ENCODE measurements at regions not wholly inside any gene's neighbourhood (a gene's known extent, or its start where the extent isn't known, plus 50 kb on each side); places are given as distances from the start of the nearest gene placed in this dataset.
"Not testable (repeated sequence)": the region's sequence is repeated elsewhere in the genome, so short reads cannot be mapped to it uniquely, and the experiment has no call there.

DNA sequence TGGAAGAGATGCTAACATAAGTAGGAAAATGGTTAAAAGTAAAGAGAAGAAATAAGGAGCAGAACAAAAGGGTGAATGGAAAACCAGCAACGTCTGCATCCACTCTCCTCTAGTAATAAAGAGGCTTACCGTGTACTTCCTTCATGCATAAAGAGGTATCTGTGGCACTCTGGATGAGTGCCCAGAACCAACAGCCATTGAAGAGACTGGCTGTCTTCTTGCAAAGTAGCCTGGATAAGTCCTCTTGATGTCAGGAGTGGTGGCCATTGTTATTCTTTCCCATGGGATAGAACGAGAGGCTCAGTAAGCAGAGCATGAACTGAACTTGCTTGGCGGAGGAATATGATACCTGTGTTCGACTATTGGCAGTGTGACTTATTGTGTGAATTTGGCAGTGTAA lies 186.2 kb upstream of the RASGRP1 start:
- DNase-seq: no peak

DNA sequence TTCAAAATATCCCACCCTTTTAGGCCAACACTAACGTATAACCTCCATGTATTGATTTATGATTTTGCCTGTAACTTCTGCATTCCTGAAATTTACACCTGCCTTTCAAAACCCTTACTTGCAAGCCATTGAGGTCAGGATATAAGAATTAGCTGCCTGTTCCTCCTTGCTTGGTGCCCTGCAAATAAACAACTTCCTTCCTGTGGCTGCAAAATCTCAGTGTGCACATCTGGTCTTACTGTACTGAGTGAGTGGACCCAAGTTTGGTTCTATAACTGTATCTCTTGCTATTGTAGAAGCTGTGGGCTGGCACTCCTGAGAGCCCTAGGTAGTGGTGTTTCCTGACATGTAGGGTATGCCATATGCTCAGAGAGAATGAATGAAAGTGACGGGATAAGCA lies 191.1 kb upstream of the RASGRP1 start:
- DNase-seq: no peak

DNA sequence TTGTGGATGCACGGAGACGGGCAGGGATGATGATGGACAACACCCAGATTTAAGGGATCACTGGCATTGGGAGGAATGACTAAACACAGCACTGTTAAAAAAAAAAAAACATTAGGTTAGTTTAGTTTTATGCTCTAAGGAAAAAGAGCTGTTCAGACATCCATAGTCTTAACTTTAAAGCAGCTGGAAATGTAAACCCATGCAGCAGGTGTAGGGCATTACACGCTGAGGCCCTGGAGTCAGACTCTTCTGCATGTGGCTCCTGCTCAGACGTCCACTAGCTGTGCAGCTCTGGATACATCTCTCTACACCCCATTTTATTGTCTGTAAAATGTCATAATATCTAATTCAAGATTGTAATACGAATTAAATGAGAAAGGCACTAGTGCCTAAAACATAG lies 191.8 kb upstream of the RASGRP1 start:
- no peak for DNase-seq

DNA sequence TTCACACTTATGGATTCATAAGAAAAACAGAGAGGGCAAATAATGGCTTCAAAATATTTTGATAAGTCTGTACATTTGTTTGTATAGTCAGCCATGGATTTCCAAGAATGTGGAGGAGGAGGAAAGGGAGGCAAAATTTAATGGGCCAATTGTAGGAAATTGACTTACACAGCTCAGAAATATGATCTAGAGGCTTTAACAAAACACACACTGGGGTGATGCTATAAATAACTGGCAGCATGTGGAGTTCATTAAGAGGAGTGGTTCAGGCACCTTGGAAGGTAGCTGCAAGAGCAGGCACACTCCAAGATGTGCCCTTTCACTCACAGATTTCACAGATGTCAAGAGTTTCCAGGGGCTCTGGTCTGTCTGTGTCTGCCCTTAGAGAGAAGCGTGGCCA lies 193.4 kb upstream of the RASGRP1 start:
- DNase-seq: no peak

DNA sequence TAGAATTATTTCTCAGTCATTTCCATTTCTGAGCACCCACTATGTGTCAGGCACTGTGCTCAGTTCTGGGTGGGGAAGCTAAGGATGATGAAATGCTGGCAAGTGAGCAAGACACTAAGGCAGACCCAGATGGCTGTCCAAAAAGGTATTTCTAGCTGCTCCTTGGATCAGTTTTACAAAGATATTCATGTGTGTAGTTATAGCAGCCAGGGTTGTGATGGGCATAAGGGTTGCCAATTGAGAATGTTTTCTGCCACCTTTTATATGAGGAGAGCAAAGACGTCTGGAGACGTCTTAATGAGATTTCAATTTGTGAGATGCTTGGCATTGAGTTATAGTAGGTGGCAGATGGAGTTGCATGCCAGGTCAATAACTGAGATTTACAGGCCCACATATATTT lies 197.1 kb upstream of the RASGRP1 start:
- DNase-seq: no peak

DNA sequence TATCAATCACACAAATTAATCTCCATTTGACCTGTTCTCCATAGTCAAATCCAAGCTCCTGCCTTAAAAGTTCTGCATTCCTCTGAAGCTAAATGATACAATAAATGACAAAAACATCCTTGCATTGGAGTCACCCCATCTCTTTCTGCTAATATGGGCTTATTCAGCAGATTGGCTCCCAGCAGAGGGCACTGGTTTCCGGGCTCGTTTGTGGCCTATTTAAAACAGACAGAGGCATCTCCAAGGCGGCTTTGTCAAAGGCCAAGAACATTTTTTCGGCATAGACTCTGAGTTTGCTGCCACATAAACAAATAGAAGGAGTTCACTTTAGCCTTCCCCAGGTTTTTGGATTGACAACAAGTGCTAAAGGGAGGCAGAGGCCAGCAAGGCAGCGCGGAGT lies 204.4 kb upstream of the RASGRP1 start:
- DNase-seq: no peak

DNA sequence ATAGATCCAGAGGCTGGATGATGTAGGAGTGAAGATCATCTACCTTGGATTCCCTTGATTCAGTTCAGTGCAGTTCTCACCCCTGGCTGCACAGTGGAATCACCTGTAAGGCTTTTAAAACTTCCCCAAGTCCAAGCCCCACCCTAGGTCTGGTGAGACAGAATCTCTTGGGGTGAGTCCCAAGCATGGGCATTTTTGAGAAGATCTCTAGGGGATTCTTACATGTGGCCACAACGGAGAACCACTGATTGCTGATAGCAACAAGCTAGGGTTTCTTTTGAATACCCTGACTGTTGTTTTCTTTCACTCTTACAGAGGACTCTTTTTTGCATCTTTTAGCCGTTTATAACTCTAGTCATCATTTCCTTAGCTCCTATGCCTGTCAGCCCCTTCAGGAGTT lies 204.9 kb upstream of the RASGRP1 start:
- no peak for DNase-seq

DNA sequence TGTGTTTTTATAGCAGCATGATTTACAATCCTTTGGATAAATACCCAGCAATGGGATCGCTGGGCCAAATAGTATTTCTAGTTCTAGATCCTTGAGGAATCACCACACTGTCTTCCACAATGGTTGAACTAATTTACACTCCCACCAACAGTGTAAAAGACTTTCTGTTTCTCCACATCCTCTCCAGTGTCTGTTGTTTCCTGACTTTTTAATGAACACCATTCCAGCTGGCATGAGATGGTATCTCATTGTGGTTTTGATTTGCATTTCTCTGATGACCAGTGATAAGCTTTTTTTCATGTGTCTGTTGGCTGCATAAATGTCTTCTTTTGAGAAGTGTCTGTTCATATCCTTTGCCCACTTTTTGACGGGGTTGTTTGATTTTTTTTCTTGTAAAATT lies 209.5 kb upstream of the RASGRP1 start:
- DNase-seq: not testable (repeated sequence)

DNA sequence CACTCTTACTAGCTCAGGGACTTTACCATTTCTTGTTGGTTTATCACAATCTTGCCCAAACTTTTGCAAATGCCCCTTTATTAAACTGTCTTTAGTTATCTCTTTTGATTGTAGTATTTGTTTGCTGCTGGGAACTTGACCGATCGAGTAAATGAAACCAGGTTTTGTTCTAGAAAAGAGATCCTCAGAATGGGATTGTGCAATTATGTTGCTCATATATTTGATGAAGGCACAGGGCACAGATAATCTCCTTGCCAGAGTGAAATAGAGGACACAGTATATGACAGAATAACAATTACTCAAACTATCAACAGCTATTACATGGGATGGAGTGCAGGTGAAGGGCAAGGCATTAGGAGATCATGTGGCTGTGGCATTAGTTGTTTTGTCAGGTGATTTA lies 216.6 kb upstream of the RASGRP1 start:
- DNase-seq: no peak

DNA sequence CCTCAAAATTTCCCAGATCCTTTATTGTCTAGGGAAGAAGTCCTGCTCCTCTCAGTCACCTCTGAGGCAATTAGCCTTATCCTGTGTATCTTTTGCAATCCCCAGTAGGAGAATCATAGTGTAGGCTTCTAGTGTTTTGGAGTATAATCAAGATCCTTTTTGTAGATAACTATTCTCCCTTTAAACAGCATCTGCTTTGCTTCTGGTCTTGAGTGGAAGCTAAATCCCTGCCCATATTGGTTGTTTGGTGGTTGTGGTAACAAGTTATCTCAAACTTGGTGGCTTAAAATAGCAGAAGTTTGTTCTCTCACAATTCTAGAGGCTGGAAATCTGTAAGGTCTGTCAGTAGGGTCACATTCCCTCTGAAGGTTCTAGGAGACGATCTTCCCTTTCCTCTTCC lies 217.5 kb upstream of the RASGRP1 start:
- DNase-seq: no peak

DNA sequence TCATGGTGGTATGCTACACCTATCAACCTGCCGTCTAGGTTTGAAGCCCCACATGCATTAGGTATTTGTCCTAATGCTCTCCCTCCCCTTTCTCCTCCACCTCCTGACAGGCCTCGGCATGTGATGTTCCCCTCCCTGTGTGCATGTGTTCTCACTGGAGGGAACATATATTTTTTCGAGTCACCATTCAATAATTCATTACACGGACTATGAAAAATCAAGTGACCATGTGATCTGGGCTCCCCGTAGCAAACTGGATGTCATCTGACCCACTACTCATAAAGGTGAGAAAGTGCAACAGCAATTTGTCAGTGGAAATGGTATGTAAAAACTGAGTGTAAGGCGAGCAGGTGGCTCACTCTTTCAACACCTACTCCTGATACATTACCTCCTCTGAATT lies 224.3 kb upstream of the RASGRP1 start:
- no peak for DNase-seq

DNA sequence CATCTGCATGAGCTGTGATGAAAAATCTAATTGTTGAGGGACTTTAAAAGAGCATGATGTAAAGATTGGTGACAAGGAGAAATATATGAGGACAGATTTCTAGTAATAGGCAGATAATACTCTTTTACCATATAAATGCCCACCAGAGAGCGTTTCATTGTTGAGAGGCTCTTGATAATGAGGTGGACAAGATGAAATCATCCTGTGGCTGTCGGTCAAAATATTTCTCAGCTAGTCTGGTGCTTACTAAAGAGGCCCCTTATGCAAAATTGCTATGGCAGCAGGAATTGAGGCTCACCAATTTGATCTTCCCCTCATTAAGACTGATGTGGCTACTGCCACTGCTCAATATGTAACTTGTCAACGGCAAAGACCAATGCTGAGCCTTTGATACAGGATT lies 225.0 kb upstream of the RASGRP1 start:
- DNase-seq: no peak

DNA sequence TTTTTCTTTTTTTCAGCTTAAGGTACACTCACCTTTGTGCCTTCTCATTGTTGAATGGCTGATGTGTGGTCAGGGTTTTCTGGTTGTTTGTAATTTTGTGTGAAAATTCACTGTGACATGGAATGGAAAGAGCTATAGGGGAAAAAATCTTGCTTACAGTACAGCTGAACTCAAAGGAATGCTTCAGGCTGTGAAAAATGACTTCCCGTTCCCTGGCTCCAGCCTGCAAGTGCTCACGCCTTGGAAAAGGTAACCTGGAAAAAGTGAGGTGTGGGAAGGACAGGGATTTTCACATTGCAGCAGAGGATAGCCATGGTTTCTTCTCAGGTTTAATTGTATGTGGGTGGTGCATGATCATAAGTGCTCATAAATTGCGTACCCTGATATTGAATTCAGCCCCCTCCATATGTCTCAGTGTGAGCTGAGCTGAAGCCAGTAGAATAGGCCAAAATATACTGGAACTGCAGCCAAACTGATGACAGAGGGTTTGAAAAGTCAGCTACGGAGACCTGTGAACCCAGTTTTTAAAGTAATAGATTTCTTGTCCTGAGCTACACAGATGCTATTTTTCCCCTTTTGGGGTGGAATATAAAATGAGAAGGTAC lies 228.7 kb upstream of the RASGRP1 start:
- DNase-seq: no peak

DNA sequence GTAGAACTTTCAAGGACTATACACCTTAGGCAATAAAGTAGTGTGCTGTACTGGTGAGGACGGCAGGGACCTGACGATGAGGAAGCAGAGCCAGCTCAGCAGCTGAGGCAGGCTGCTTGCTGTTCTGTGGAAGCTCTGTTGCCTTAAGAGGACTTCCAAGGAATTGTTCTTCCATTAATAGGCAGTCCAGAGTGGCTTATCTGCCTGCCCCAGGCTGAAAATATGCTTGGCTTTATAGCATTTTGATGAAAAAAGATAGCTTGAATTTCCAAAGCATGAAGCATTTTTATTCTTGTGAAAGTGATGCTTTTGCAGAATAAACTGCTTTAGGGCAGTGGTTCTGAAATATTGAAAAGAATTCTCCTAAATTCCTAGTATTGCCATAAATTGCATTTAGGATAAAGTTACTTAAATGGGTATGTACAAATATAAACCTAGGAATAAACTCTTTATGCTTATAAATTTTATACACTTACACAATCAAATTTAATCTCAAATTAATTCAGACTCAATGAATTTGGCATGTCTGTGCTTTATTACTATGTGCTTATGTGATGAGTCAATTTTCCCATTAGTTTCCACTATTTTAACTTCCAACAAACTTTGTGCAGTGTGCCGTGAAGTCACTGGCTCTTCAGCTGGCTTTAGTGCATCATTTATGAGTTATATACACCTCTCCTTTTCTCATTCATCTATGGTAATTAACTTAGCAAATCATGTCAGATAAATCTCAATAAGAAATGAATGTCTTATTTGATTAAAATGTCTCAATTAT lies 231.0 kb upstream of the RASGRP1 start:
- DNase-seq: no peak

DNA sequence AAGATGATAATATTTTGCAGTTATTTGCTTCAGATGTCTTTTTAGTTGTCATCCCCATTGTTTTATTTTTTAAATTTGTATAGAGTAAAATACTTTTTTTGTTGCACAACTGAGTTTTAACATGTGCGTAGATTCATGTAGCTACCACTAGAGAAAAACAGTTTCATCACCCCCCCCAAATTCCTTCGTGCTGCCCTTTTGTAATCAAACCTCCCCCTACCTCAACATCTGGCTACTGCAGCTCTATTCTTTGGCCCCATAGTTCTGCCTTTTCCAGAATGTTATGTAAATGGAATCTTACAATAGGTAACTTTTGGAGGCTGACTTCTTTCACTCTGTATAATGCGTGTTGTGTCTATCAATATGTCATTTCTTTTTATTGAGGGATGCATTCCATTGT lies 232.0 kb upstream of the RASGRP1 start:
- DNase-seq: no peak

DNA sequence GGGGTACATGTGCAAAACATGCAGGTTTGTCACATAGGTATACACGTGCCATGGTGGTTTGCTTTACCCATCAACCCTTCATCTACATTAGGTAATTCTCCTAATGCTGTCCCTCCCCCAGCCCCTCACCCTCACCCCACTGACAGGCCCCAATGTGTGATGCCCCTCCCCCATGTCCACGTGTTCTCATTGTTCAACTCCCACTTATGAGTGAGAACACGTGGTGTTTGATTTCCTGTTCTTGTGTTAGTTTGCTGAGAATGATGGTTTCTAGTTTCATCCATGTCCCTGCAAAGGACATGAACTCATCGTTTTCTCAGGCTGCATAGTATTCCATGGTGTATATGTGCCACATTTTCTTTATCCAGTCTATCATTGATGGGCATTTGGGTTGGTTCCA lies 232.9 kb upstream of the RASGRP1 start:
- DNase-seq: not testable (repeated sequence)

DNA sequence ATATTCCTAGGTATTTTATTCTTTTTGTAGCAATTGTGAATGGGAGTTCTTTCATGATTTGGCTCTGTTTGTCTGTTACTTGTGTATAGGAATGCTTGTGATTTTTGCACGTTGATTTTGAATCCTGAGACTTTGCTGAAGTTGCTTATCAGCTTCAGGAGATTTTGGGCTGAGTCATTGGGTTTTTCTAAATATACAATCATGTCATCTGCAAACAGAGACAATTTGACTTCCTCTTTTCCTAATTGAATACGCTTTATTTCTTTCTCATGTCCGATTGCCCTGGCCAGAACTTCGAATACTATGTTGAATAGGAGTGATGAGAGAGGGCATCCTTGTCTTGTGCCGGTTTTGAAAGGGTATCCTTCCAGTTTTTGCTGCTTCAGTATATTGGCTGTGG lies 234.6 kb upstream of the RASGRP1 start:
- DNase-seq: not testable (repeated sequence)

DNA sequence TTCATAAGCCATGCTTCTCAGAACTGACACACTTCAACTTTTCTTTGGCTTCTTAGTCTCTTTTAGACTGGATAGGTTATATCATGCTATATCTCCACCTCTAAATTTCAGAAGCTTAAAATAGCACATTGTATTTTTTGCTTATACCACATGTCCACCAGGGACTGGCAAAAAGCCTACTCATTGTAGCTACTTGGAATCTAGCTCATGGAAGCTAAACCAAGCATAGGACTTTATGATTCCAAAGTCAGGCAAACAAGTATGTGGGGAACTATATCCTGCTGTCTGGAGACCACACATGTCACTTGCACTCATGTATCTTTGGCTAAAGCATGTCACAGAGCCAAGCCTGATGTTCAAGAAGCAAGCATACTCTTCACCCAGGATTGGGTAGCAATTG lies 245.0 kb upstream of the RASGRP1 start:
- no peak for DNase-seq

DNA sequence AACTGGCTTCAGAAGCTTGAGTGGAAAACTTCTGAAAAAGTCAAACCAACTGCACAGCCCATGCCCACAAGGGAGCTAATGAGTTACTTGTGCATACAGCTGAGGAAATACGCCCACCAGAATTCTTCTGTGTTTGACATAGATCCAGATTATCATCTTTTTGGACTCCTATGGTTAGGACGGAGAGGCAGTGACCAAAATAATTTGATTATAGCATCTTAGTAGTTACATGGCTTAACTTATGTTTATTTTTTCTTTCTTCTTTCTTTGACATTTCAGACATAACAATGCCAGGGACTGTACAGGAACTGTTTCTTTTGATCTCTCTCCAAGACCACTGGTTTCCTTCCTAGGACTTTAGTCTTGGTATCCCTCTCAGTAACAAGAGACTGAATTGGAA lies 246.1 kb upstream of the RASGRP1 start:
- DNase-seq: no peak

DNA sequence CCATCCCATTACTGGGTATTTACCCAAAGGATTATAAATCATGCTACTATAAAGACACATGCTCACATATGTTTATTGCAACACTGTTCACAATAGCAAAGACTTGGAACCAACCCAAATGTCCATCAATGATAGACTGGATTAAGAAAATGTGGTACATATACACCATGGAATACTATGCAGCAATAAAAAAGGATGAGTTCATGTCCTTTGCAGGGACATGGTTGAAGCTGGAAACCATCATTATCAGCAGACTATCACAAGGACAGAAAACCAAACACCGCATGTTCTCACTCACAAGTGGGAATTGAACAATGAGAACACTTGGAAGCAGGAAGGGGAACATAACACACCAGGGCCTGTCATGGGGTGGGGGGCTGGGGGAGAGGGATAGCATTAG lies 249.6 kb upstream of the RASGRP1 start:
- DNase-seq: not testable (repeated sequence)

DNA sequence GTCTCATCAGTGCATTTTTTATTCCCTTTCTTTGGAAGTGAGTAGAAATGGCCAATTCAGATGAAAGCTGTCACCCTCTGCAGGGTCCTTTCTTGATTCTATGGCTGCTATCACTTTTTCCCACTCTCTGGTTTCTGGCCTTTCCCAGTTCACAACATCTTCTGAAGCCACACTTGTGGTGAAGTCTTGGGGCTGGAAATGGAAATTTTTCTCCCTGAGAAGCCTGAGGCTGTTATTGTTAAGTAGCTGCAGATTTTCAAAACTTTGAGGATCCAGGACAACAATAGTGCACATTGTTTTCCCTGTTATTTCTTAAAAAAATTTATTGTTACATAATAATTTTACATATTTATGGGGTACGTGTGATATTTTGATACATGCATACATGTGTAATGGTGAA lies 250.3 kb upstream of the RASGRP1 start:
- DNase-seq: no peak

DNA sequence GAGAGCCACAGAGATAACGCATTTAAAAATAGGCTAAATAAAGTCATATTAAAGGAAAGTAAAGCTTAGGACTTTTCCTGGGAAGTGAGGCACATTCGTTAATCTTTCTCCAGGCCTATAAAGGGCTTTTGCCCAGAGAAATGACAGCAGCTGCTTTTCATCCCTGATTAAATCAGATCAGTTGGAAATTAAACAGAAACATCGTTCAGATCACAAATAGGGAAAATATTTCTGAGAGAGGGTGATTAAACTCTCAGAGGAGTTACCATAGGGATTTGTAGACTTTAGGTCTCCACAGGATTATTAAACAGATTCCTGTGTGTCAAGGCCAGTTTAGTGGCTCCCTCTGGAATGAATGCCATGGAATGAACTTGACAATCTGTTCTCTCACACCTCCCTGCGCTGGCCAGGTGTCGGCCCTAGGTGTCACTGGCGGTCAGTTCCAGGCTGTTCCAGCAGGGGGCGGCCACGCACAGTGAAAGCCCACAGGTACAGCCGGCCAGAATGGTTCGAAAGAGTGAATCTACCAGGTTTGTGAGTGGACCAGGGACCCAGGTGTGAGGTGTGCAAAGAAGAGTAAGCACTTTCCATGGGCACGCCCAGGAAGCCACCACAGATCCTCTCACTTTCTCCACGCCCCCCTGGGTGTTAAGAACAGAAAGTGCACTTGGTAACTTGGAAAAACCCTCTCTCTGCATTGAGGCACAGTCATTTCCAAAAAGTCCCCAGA lies 253.0 kb upstream of the RASGRP1 start:
- no peak for DNase-seq

DNA sequence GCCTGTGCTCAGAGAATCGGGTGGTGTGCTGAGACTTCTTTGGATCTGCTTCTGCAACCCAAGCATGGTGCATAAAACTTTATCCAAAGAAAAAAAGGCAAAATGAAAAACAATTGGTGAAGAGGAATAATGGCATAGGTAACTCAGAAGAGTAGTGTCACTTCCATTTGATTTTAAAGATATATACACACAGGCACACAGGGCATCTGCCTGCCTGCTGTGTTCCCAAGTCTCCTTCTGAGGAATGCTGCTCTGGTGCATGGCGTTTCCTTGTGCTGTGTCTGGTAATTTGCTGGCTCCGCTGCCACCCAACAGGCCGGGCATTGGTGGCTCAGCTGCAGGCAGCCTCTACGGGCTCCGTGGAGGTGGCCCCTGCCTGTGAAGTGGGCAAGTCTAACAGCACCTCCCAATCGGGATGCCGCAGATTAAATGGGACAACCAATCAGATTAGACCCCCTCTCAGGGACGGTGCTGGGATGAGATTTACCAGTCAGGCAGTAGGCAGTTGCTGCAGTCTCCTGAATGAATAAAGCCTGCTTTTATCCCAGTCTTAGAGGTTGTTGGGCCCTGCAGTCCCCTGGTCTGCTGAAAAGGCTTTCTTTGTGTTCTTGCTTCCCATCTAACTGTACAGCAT lies 253.7 kb upstream of the RASGRP1 start:
- DNase-seq: no peak

DNA sequence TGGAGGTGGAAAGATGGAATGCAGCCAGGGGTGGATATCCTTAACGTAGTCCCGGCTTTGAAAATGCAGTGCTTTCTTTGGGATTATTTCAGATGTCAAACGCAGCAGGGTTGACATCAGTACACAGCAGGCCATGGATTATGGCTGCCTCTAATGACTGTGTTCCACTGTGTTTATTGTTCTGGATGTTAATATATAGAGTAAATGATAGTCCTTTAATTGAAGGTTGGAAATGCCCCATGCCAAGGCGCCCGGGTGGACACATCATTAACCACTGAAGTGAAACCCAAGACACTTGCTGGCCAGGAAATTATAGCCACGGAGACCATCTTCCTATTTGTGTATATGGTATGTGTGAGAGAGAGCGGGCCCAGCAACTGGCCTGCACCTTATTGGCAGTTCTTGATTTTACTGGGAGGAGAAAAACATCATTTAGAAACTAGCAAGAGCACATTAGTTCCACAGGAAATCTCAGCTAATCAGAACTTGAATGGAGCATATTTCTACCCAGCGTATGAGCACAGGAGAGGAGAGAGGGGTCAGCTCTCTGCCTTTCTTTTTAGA lies 254.9 kb upstream of the RASGRP1 start:
- DNase-seq: no peak
